Retina (tissue), 1 donor: ENCODE measurements at regions not wholly inside any gene's neighbourhood (a gene's known extent, or its start where the extent isn't known, plus 50 kb on each side); places are given as distances from the start of the nearest gene placed in this dataset.

Experiments
- DNase-seq: peaks from one replicate; pipeline ENCODE4 v3.0.0-alpha.2; 2016

GRCh38 chr2:59093571-59093970, 852.4 kb upstream of the FANCL start:
- DNase-seq: no peak

- DNase-seq: no peak
Observed at GRCh38 chr2:59084326-59084725, 843.2 kb upstream of the FANCL start.

GRCh38 chr2:59083075-59083828, 842.1 kb upstream of the FANCL start:
- DNase-seq: no peak

GRCh38 chr2:59082657-59083056, 841.5 kb upstream of the FANCL start:
- DNase-seq: no peak

GRCh38 chr2:59080451-59081181, 839.5 kb upstream of the FANCL start:
- no peak for DNase-seq

GRCh38 chr2:59077981-59078531, 836.9 kb upstream of the FANCL start:
- no peak for DNase-seq

- DNase-seq: no peak
Observed at GRCh38 chr2:59077026-59077725, 836.1 kb upstream of the FANCL start.

- no peak for DNase-seq
Observed at GRCh38 chr2:59076079-59076619, 835.0 kb upstream of the FANCL start.

GRCh38 chr2:59074071-59074470, 832.9 kb upstream of the FANCL start:
- no peak for DNase-seq

GRCh38 chr2:59073286-59073685, 832.2 kb upstream of the FANCL start:
- DNase-seq: no peak

GRCh38 chr2:59068255-59068654, 827.1 kb upstream of the FANCL start:
- no peak for DNase-seq

GRCh38 chr2:59066787-59067399, 825.8 kb upstream of the FANCL start:
- no peak for DNase-seq

- peak; percentile 41 for DNase-seq
Observed at GRCh38 chr2:59047373-59047995, 806.4 kb upstream of the FANCL start.

GRCh38 chr2:59046401-59047372, 805.6 kb upstream of the FANCL start:
- peak; percentile 29 for DNase-seq

- DNase-seq: no peak
Observed at GRCh38 chr2:59044736-59045135, 803.6 kb upstream of the FANCL start.

- no peak for DNase-seq
Observed at GRCh38 chr2:59041139-59041538, 800.0 kb upstream of the FANCL start.

- no peak for DNase-seq
Observed at GRCh38 chr2:59034837-59035236, 793.7 kb upstream of the FANCL start.

- no peak for DNase-seq
Observed at GRCh38 chr2:59034106-59034505, 793.0 kb upstream of the FANCL start.

GRCh38 chr2:59033661-59034060, 792.5 kb upstream of the FANCL start:
- no peak for DNase-seq

GRCh38 chr2:59032499-59032898, 791.4 kb upstream of the FANCL start:
- DNase-seq: no peak

- DNase-seq: no peak
Observed at GRCh38 chr2:59029058-59029457, 787.9 kb upstream of the FANCL start.
